Epidermal melanocyte (primary cell): ENCODE measurements at regions not wholly inside any gene's neighbourhood (a gene's known extent, or its start where the extent isn't known, plus 50 kb on each side); places are given as distances from the start of the nearest gene placed in this dataset.

Experiments used
- DNase-seq: peaks from one replicate; pipeline ENCODE4 v3.0.0; 2011; ENCODE audit warnings: low spot score; ENCODE audit not compliant: insufficient read length

- DNase-seq: no peak
These were observed 184.2 kb upstream of the RBPJ start for GRCh38 chr4:26136615-26137014.

- no peak for DNase-seq
These were observed 183.5 kb upstream of the RBPJ start for GRCh38 chr4:26137288-26137687.

DNA sequence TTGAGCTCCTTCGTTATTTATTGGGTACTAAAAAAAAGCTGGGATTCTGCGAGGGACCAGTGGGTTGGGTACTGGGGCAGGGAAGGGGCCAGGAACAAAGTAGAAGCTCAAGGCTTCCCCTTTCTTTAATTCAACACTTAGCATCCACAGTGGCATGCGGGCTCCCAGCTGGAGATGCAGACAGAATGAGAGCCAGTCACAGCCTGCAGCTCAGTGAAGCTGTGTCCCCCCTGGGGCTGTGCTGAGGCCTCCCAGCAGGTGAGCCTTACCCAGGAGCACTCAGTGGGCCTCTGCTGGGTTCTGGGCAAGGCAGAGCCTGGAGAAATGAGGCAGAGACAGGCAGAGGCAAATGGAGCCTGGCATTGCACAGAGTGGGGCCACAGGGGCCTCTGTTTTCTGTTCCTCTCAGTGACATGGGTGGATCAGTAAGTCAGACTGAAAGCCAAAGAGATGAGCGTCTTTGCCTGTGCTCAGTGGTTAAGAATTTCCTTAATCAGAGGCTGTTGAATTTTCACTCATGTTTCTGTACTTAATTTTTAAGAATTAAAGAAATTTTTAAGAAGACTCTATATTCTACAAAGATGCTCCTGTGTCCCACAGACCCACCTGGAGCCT lies 181.4 kb upstream of the RBPJ start:
- DNase-seq: no peak

GRCh38 chr4:26140150-26140898 lies 180.5 kb upstream of the RBPJ start:
- peak; percentile 34 for DNase-seq

DNA sequence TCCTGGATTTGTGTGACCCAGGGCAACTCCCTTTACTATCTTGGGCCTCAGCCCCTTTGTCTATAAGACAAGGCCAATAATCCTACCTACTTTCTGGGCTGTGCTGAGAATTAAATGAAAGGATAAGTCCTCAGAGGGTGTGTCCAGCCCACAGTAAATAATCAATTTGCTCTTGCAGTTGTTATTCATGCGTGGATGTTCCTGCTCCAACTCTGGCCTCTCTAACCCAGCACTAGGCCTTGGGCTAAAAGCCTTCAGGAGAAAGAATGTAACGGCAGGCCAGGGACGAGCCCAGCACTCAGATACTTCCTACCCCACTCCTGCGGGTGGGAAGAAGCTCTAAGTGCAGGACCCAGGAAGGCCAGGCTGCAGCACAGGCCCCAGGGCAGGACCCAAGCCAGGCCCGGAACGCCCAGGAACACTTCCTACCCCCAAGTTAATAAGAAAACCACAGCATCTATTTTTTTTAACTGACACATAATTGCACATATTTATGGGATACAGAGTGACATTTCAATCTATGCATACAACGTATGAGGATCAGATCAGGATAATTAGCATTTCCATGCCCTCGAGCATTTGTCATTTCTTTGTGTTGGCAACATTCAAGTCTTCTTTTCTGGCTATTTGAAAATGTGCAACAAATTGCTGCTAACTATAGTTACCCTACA lies 179.6 kb upstream of the RBPJ start:
- peak; percentile 21 for DNase-seq

- no peak for DNase-seq
These were observed 178.7 kb upstream of the RBPJ start for GRCh38 chr4:26141911-26142638.

- DNase-seq: no peak
These were observed 176.2 kb upstream of the RBPJ start for GRCh38 chr4:26144526-26145155.

- no peak for DNase-seq
These were observed 175.6 kb upstream of the RBPJ start for GRCh38 chr4:26145212-26145611.

DNA sequence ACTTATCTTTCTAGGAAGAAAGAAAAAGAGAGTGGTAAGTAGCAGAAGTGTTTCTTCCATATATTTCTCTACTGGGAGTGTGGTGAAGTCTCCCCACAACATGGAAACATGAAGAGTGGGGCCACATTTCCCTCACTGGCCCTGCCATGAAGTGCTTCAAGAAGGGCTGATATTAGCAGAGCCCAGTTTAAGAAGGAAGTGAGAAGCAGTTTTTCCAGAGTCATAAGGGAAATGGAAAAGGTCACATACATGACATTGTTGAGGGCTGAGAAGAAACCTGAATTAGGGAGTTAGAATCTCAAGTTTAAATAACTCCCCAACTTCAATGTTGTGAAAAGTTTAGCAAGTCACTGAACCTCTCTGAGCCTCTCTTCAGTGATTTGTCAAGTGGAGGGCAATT lies 171.9 kb upstream of the RBPJ start:
- no peak for DNase-seq

DNA sequence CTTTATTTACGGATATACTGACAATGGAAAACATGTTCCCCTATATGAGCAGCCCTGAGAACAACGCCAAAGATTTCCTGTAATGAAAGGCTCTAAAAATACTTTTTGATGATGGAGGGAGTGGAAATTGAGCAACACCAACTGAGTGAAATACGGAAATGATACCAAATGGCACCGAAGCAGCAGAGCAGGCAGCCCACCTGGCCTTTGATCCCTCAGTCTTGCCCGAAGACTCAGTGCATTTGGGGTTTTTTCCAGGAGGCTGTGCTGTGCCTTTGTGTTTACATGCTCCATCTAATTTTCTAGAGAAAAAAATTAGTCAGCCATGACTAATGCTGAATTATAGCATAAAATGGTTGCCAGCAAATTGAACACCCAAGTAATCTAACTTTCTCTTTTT lies 169.9 kb upstream of the RBPJ start:
- DNase-seq: no peak

GRCh38 chr4:26151615-26152014 lies 169.2 kb upstream of the RBPJ start:
- DNase-seq: no peak

GRCh38 chr4:26152056-26152455 lies 168.8 kb upstream of the RBPJ start:
- no peak for DNase-seq

- DNase-seq: no peak
These were observed 163.3 kb upstream of the RBPJ start for GRCh38 chr4:26157541-26157940.

DNA sequence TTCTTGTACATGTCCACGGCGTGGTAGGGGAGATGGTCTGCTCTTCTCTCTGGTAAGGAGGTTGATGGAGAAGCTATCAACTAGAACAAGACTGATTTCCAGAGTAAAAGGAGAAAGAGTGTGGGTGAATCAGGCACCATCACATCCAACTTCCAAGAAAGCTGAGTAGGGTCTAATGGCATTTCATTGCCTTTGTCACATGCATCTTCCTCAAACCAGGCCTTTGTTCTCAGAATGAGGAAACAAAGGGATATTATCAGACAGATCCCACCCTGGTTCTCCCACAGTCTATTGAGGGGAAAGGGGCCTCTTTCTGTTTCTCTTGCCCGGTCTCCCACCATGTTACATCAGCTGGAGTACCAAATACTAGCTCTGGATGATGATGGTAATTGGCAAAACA lies 160.2 kb upstream of the RBPJ start:
- no peak for DNase-seq

- DNase-seq: no peak
These were observed 159.6 kb upstream of the RBPJ start for GRCh38 chr4:26161030-26161824.

DNA sequence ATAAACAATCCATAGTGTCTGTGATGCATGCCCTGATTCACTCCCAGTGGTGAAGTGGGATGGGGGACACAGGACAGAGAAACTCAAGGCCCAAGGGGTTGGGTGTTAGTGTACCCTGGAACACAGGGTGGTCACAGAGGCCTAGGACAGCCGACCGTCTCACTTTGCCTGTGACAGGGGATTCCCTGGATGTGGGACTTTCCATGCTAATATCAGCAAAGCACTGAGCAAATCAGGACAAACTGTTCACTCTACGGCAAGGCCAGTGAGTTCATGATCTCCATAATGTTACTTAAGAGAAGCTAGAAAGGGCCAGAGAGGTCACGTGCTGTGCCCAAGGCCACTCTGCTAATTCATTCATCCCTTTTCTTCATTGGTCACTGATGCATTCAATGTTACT lies 158.7 kb upstream of the RBPJ start:
- no peak for DNase-seq

- no peak for DNase-seq
These were observed 157.1 kb upstream of the RBPJ start for GRCh38 chr4:26163425-26164362.

- DNase-seq: no peak
These were observed 149.3 kb upstream of the RBPJ start for GRCh38 chr4:26171501-26171900.

- DNase-seq: no peak
These were observed 148.9 kb upstream of the RBPJ start for GRCh38 chr4:26171941-26172340.

DNA sequence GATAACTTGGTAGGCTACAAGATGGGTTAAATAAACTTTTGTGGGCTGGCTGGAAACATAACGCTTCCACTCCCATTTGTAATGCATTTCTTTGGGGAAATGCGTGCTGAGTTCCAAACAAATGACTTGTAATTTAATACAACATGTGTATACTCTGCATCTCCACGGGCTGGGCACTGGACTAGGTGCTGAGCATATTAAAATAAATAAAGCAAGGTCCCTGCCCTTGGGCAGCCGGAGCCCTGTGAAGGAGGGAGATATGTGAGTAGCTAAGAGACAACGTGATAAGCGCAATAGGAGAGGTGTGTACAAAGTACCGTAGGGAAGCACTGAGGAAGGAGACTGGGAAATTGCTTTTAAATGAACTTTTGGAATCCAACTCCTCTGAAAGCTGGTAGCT lies 147.2 kb upstream of the RBPJ start:
- DNase-seq: no peak
